ENCODE measurements at regions not wholly inside any gene's neighbourhood (a gene's known extent, or its start where the extent isn't known, plus 50 kb on each side); places are given as distances from the start of the nearest gene placed in this dataset.

GRCh38 chr10:78578929-78579328, 489.8 kb upstream of the ZMIZ1 start:
- no peaks in the 10 kb centered on the region for H3K36me3 ChIP-seq (replicated peaks in 1 of 2; ENCODE audit: control extremely low read depth in 1 of 2, control insufficient read depth in 1 of 2, extremely low read depth in 1 of 2, insufficient read depth in 2 of 2, low read length in 1 of 2)
- H3K27ac ChIP-seq (ENCODE audit: low read length in 2 of 2), result no peak overlapping the region
- H3K27ac Mint-ChIP-seq, result peak overlapping the region; percentile 10
- 75% methylated on average over 5 of the region's 6 CpGs for WGBS (ENCODE audit: insufficient coverage)
- H3K79me2 ChIP-seq (ENCODE audit: control insufficient read depth, insufficient read depth, low read length), result no peaks in the 10 kb centered on the region
- H3K27me3 ChIP-seq (replicated peaks in 1 of 4; ENCODE audit: control extremely low read depth in 1 of 4, control insufficient read depth in 3 of 4, insufficient read depth in 4 of 4, low read length in 3 of 4), result peaks cover 0 to 4% (median 0%) of the 10 kb centered on the region in 4 experiments
- H2AFZ ChIP-seq (ENCODE audit: insufficient read depth, low read depth, low read length, poor library complexity, severe bottlenecking), result no peak overlapping the region
- no peak overlapping the region for H3K4me3 Mint-ChIP-seq
- H3K4me3 ChIP-seq (ENCODE audit: control extremely low read depth in 1 of 5, extremely low read depth in 1 of 5, insufficient read depth in 1 of 5, low read depth in 2 of 5, low read length in 4 of 5), result no peak overlapping the region
- CTCF ChIA-PET, result no interaction called here
- H3K27me3 Mint-ChIP-seq, result no peaks in the 10 kb centered on the region
- intact Hi-C loops (cut with micrococcal nuclease), result loop anchor here (2.0 kb wide), 1 partner anchor 276 kb away; no protein-coding TSS in a partner anchor
- H3K4me2 ChIP-seq (replicated peaks; ENCODE audit: low read depth, low read length, poor library complexity, severe bottlenecking), result no peak overlapping the region
- DNase-seq (no peak), ATAC-seq (ENCODE audit: low read depth) (peak; percentile 86)
- H3K9ac ChIP-seq (ENCODE audit: low read length), result no peak overlapping the region
- H3K4me1 Mint-ChIP-seq, result peaks cover 18% of the 10 kb centered on the region
- H3K9me3 Mint-ChIP-seq (ENCODE audit: insufficient read depth), result no peaks in the 10 kb centered on the region
- POLR2A ChIA-PET, result no interaction called here
- no peak for TF ChIP-seq EZH2 (IDR thresholded peaks at IDR 0.05; ENCODE audit: borderline replicate concordance, insufficient read depth, low read depth, low read length, poor library complexity, severe bottlenecking)
- TF ChIP-seq CTCF (IDR thresholded peaks at IDR 0.05), result no peak
- peaks cover 2 to 6% of the 10 kb centered on the region in 2 donors for H3K4me1 ChIP-seq (ENCODE audit: control insufficient read depth in 2 of 2, insufficient read depth in 2 of 2, low read length in 2 of 2)
- H4K20me1 ChIP-seq (ENCODE audit: control insufficient read depth, insufficient read depth, low read length, poor library complexity, severe bottlenecking), result no peaks in the 10 kb centered on the region
- no peaks in the 10 kb centered on the region for H3K9me3 ChIP-seq (ENCODE audit: control extremely low read depth in 1 of 3, control insufficient read depth in 2 of 3, insufficient read depth in 1 of 3, low read length in 2 of 3)

GRCh38 chr10:78579576-78579975, 489.2 kb upstream of the ZMIZ1 start:
- Mint-ChIP-seq H3K9me3 (ENCODE audit: insufficient read depth) (no peaks in the 10 kb centered on the region), H3K4me3 (no peak overlapping the region), H3K27ac (no peak overlapping the region), H3K4me1 (peaks cover 18% of the 10 kb centered on the region), H3K27me3 (no peaks in the 10 kb centered on the region)
- TF ChIP-seq CTCF (IDR thresholded peaks at IDR 0.05) (no peak), EZH2 (IDR thresholded peaks at IDR 0.05; ENCODE audit: borderline replicate concordance, insufficient read depth, low read depth, low read length, poor library complexity, severe bottlenecking) (no peak)
- H3K4me3 ChIP-seq (ENCODE audit: control extremely low read depth in 1 of 5, extremely low read depth in 1 of 5, insufficient read depth in 1 of 5, low read depth in 2 of 5, low read length in 4 of 5), result no peak overlapping the region
- no peaks in the 10 kb centered on the region for H3K9me3 ChIP-seq (ENCODE audit: control extremely low read depth in 1 of 3, control insufficient read depth in 2 of 3, insufficient read depth in 1 of 3, low read length in 2 of 3)
- no peaks in the 10 kb centered on the region for H3K79me2 ChIP-seq (ENCODE audit: control insufficient read depth, insufficient read depth, low read length)
- no peaks in the 10 kb centered on the region for H3K36me3 ChIP-seq (replicated peaks in 1 of 2; ENCODE audit: control extremely low read depth in 1 of 2, control insufficient read depth in 1 of 2, extremely low read depth in 1 of 2, insufficient read depth in 2 of 2, low read length in 1 of 2)
- H3K9ac ChIP-seq (ENCODE audit: low read length), result no peak overlapping the region
- DNase-seq, result no peak
- POLR2A ChIA-PET, result no interaction called here
- H3K4me2 ChIP-seq (replicated peaks; ENCODE audit: low read depth, low read length, poor library complexity, severe bottlenecking), result no peak overlapping the region
- H4K20me1 ChIP-seq (ENCODE audit: control insufficient read depth, insufficient read depth, low read length, poor library complexity, severe bottlenecking), result no peaks in the 10 kb centered on the region
- CTCF ChIA-PET, result no interaction called here
- 100% methylated on average over 2 of the region's 5 CpGs for WGBS (ENCODE audit: insufficient coverage)
- no peak overlapping the region for H2AFZ ChIP-seq (ENCODE audit: insufficient read depth, low read depth, low read length, poor library complexity, severe bottlenecking)
- peaks cover 2 to 6% of the 10 kb centered on the region in 2 donors for H3K4me1 ChIP-seq (ENCODE audit: control insufficient read depth in 2 of 2, insufficient read depth in 2 of 2, low read length in 2 of 2)
- ATAC-seq (ENCODE audit: low read depth), result no peak
- H3K27ac ChIP-seq (ENCODE audit: low read length in 2 of 2), result no peak overlapping the region
- H3K27me3 ChIP-seq (replicated peaks in 1 of 4; ENCODE audit: control extremely low read depth in 1 of 4, control insufficient read depth in 3 of 4, insufficient read depth in 4 of 4, low read length in 3 of 4), result peaks cover 0 to 4% (median 0%) of the 10 kb centered on the region in 4 experiments
- intact Hi-C loops (cut with micrococcal nuclease), result loop anchor here (2.0 kb wide), 1 partner anchor 277 kb away; no protein-coding TSS in a partner anchor
